HG03175 (cell line): ENCODE measurements at regions not wholly inside any gene's neighbourhood (a gene's known extent, or its start where the extent isn't known, plus 50 kb on each side); places are given as distances from the start of the nearest gene placed in this dataset.

Experiments used
- ATAC-seq: cut with Tn5 transposase; IDR thresholded peaks from one replicate; pipeline ENCODE4 v1.9.1; 2021; ENCODE audit warnings: mild to moderate bottlenecking, moderate library complexity; ENCODE audit not compliant: unreplicated experiment

GRCh38 chr5:67400752-67401151 is 204.2 kb upstream of the CD180 start:
- ATAC-seq: no peak

- ATAC-seq: no peak
These were observed 199.3 kb upstream of the CD180 start for GRCh38 chr5:67395790-67396418.

- no peak for ATAC-seq
These were observed 196.6 kb upstream of the CD180 start for GRCh38 chr5:67393211-67393610.

GRCh38 chr5:67390935-67391334 is 194.3 kb upstream of the CD180 start:
- ATAC-seq: no peak

GRCh38 chr5:67383451-67383850 is 186.9 kb upstream of the CD180 start:
- ATAC-seq: no peak

GRCh38 chr5:67381236-67381880 is 184.8 kb upstream of the CD180 start:
- no peak for ATAC-seq

- no peak for ATAC-seq
These were observed 183.8 kb upstream of the CD180 start for GRCh38 chr5:67380431-67380830.

GRCh38 chr5:67379753-67380152 is 183.2 kb upstream of the CD180 start:
- ATAC-seq: no peak

GRCh38 chr5:67378256-67378655 is 181.7 kb upstream of the CD180 start:
- ATAC-seq: no peak

- no peak for ATAC-seq
These were observed 181.0 kb upstream of the CD180 start for GRCh38 chr5:67377631-67378030.

GRCh38 chr5:67375606-67376005 is 179.0 kb upstream of the CD180 start:
- ATAC-seq: no peak

GRCh38 chr5:67374378-67374777 is 177.8 kb upstream of the CD180 start:
- no peak for ATAC-seq

- ATAC-seq: no peak
These were observed 176.9 kb upstream of the CD180 start for GRCh38 chr5:67373518-67373917.

- ATAC-seq: no peak
These were observed 176.3 kb upstream of the CD180 start for GRCh38 chr5:67372887-67373286.

GRCh38 chr5:67371924-67372323 is 175.3 kb upstream of the CD180 start:
- no peak for ATAC-seq

GRCh38 chr5:67366691-67367395 is 170.2 kb upstream of the CD180 start:
- ATAC-seq: no peak

- ATAC-seq: no peak
These were observed 169.7 kb upstream of the CD180 start for GRCh38 chr5:67366276-67366675.

GRCh38 chr5:67364381-67364970 is 167.9 kb upstream of the CD180 start:
- no peak for ATAC-seq

GRCh38 chr5:67363963-67364362 is 167.4 kb upstream of the CD180 start:
- no peak for ATAC-seq

GRCh38 chr5:67363180-67363709 is 166.6 kb upstream of the CD180 start:
- no peak for ATAC-seq

- no peak for ATAC-seq
These were observed 165.5 kb upstream of the CD180 start for GRCh38 chr5:67361932-67362729.
